ENCODE measurements at regions not wholly inside any gene's neighbourhood (a gene's known extent, or its start where the extent isn't known, plus 50 kb on each side); places are given as distances from the start of the nearest gene placed in this dataset.
"Not testable (repeated sequence)": the region's sequence is repeated elsewhere in the genome, so short reads cannot be mapped to it uniquely, and the experiment has no call there.

- Histone ChIP-seq H4K20me1 (ENCODE audit: insufficient read depth, low read length) (no peaks in the 10 kb centered on the region), H3K9ac (ENCODE audit: low read length) (no peak overlapping the region), H3K9me2 (replicated peaks; ENCODE audit: insufficient read depth, low read length) (no peaks in the 10 kb centered on the region), H3K4me2 (ENCODE audit: low read depth, low read length) (no peak overlapping the region), H3K79me2 (ENCODE audit: low read length) (no peaks in the 10 kb centered on the region), H3F3A (ENCODE audit: insufficient read depth, low read length) (no peaks in the 10 kb centered on the region), H3K4me1 (ENCODE audit: low read length) (no peaks in the 10 kb centered on the region), H3K9me3 (replicated peaks; ENCODE audit: insufficient read depth, low read length) (no peaks in the 10 kb centered on the region), H3K36me3 (replicated peaks; ENCODE audit: insufficient read depth, low read length) (no peaks in the 10 kb centered on the region), H2AFZ (ENCODE audit: low read length) (no peak overlapping the region), H3K4me3 (ENCODE audit: low read length) (no peak overlapping the region), H3K27ac (ENCODE audit: low read length) (no peak overlapping the region), H3K27me3 (replicated peaks; ENCODE audit: insufficient read depth, low read length) (no peaks in the 10 kb centered on the region)
- TF ChIP-seq EZH2 (optimal IDR thresholded peaks at IDR 0.05; ENCODE audit: low read depth, low read length) (no peak), EZH2phosphoT487 (IDR thresholded peaks at IDR 0.05; ENCODE audit: low read length) (no peak), CTCF (IDR thresholded peaks at IDR 0.05; ENCODE audit: low read length) (no peak)
- no peak for DNase-seq
Observed at GRCh38 chr11:23212807-23213206, 352.5 kb upstream of the CCDC179 start.

GRCh38 chr11:23217072-23217471, 356.8 kb upstream of the CCDC179 start:
- Histone ChIP-seq H3K27me3 (replicated peaks; ENCODE audit: insufficient read depth, low read length) (no peaks in the 10 kb centered on the region), H3K36me3 (replicated peaks; ENCODE audit: insufficient read depth, low read length) (no peaks in the 10 kb centered on the region), H3K4me2 (ENCODE audit: low read depth, low read length) (no peak overlapping the region), H3K79me2 (ENCODE audit: low read length) (no peaks in the 10 kb centered on the region), H2AFZ (ENCODE audit: low read length) (no peak overlapping the region), H3K4me1 (ENCODE audit: low read length) (no peaks in the 10 kb centered on the region), H3K9ac (ENCODE audit: low read length) (no peak overlapping the region), H3K9me2 (replicated peaks; ENCODE audit: insufficient read depth, low read length) (no peaks in the 10 kb centered on the region), H3F3A (ENCODE audit: insufficient read depth, low read length) (no peaks in the 10 kb centered on the region), H3K4me3 (ENCODE audit: low read length) (no peak overlapping the region), H3K9me3 (replicated peaks; ENCODE audit: insufficient read depth, low read length) (no peaks in the 10 kb centered on the region), H4K20me1 (ENCODE audit: insufficient read depth, low read length) (no peaks in the 10 kb centered on the region), H3K27ac (ENCODE audit: low read length) (no peak overlapping the region)
- no peak for TF ChIP-seq CTCF (IDR thresholded peaks at IDR 0.05; ENCODE audit: low read length)
- TF ChIP-seq EZH2 (optimal IDR thresholded peaks at IDR 0.05; ENCODE audit: low read depth, low read length) = no peak
- no peak for TF ChIP-seq EZH2phosphoT487 (IDR thresholded peaks at IDR 0.05; ENCODE audit: low read length)
- DNase-seq = no peak

- H3K9ac ChIP-seq (ENCODE audit: low read length); H2AFZ ChIP-seq (ENCODE audit: low read length); H3K4me1 ChIP-seq (ENCODE audit: low read length); H3K9me2 ChIP-seq (replicated peaks; ENCODE audit: insufficient read depth, low read length); H3K27me3 ChIP-seq (replicated peaks; ENCODE audit: insufficient read depth, low read length); H3F3A ChIP-seq (ENCODE audit: insufficient read depth, low read length); H3K36me3 ChIP-seq (replicated peaks; ENCODE audit: insufficient read depth, low read length); H3K27ac ChIP-seq (ENCODE audit: low read length); H3K4me2 ChIP-seq (ENCODE audit: low read depth, low read length); H4K20me1 ChIP-seq (ENCODE audit: insufficient read depth, low read length); H3K9me3 ChIP-seq (replicated peaks; ENCODE audit: insufficient read depth, low read length); H3K79me2 ChIP-seq (ENCODE audit: low read length); DNase-seq; H3K4me3 ChIP-seq (ENCODE audit: low read length): not testable (repeated sequence)
Observed at GRCh38 chr11:23220086-23220485, 359.8 kb upstream of the CCDC179 start.

- Histone ChIP-seq H3K4me3 (ENCODE audit: low read length) (no peak overlapping the region), H3F3A (ENCODE audit: insufficient read depth, low read length) (no peaks in the 10 kb centered on the region), H3K79me2 (ENCODE audit: low read length) (no peaks in the 10 kb centered on the region), H3K36me3 (replicated peaks; ENCODE audit: insufficient read depth, low read length) (no peaks in the 10 kb centered on the region), H3K9ac (ENCODE audit: low read length) (no peak overlapping the region), H3K27ac (ENCODE audit: low read length) (no peak overlapping the region), H3K27me3 (replicated peaks; ENCODE audit: insufficient read depth, low read length) (no peaks in the 10 kb centered on the region), H3K4me2 (ENCODE audit: low read depth, low read length) (no peak overlapping the region), H3K9me3 (replicated peaks; ENCODE audit: insufficient read depth, low read length) (no peaks in the 10 kb centered on the region), H2AFZ (ENCODE audit: low read length) (no peak overlapping the region), H4K20me1 (ENCODE audit: insufficient read depth, low read length) (no peaks in the 10 kb centered on the region), H3K4me1 (ENCODE audit: low read length) (no peaks in the 10 kb centered on the region), H3K9me2 (replicated peaks; ENCODE audit: insufficient read depth, low read length) (no peaks in the 10 kb centered on the region)
- no peak for TF ChIP-seq EZH2 (optimal IDR thresholded peaks at IDR 0.05; ENCODE audit: low read depth, low read length)
- no peak for TF ChIP-seq CTCF (IDR thresholded peaks at IDR 0.05; ENCODE audit: low read length)
- TF ChIP-seq EZH2phosphoT487 (IDR thresholded peaks at IDR 0.05; ENCODE audit: low read length) = no peak
- DNase-seq = no peak
Observed at GRCh38 chr11:23221366-23221765, 361.1 kb upstream of the CCDC179 start.

Measured in MM.1S (cell line).